DND-41 (cell line): ENCODE measurements at regions not wholly inside any gene's neighbourhood (a gene's known extent, or its start where the extent isn't known, plus 50 kb on each side); places are given as distances from the start of the nearest gene placed in this dataset.

ENCODE experiments used
- EZH2 ChIP-seq: IDR thresholded peaks from 3 replicates; pipeline ENCODE4 v1.6.1; 2012; ENCODE audit warnings: borderline replicate concordance, low read depth, mild to moderate bottlenecking, moderate library complexity, low read length, inconsistent platforms; ENCODE audit not compliant: severe bottlenecking
- TF ChIP-seq, protein P1 (sequence below): IDR thresholded peaks from 2 replicates; pipeline ENCODE4 v1.5.1; 2012; ENCODE audit warnings: borderline replicate concordance, low read length, moderate library complexity, mild to moderate bottlenecking; ENCODE audit not compliant: poor library complexity, severe bottlenecking; ENCODE audit errors: extremely low read depth

DNA sequence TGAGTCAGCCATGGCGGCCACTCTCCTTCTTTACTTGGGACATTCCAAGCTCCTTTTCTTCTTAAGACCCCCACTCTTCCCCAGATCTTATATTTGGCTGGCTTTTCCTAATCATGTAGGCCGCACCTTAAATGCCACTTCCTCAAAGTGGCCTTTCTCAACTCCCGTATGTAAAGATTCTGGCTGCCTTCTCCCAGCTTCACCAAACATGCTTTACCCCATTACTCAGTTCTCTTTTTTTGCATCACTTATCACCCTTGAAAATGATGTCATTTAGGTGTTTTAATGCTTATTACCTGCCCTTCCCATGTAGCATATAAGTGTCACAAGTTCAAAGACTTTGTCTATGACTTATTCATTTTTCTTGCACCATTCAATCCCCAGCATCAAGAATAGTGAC, 810.1 kb upstream of the CELF2 start:
- no peak for TF ChIP-seq EZH2
- TF ChIP-seq, protein P1, sequence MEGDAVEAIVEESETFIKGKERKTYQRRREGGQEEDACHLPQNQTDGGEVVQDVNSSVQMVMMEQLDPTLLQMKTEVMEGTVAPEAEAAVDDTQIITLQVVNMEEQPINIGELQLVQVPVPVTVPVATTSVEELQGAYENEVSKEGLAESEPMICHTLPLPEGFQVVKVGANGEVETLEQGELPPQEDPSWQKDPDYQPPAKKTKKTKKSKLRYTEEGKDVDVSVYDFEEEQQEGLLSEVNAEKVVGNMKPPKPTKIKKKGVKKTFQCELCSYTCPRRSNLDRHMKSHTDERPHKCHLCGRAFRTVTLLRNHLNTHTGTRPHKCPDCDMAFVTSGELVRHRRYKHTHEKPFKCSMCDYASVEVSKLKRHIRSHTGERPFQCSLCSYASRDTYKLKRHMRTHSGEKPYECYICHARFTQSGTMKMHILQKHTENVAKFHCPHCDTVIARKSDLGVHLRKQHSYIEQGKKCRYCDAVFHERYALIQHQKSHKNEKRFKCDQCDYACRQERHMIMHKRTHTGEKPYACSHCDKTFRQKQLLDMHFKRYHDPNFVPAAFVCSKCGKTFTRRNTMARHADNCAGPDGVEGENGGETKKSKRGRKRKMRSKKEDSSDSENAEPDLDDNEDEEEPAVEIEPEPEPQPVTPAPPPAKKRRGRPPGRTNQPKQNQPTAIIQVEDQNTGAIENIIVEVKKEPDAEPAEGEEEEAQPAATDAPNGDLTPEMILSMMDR: no peak
